ENCODE measurements at regions not wholly inside any gene's neighbourhood (a gene's known extent, or its start where the extent isn't known, plus 50 kb on each side); places are given as distances from the start of the nearest gene placed in this dataset.

GRCh38 chr10:6864142-6864541 is 284.1 kb upstream of the PRKCQ start:
- Histone ChIP-seq H3K4me3 (ENCODE audit: low read length) (no peak overlapping the region), H3K27ac (ENCODE audit: low read depth, low read length) (no peak overlapping the region), H3K4me1 (ENCODE audit: control insufficient read depth, insufficient read depth, low read length) (no peaks in the 10 kb centered on the region), H3K9ac (ENCODE audit: extremely low read depth, low read length, poor library complexity, severe bottlenecking) (no peak overlapping the region), H3K27me3 (ENCODE audit: control insufficient read depth, insufficient read depth, low read length, poor library complexity, severe bottlenecking) (no peaks in the 10 kb centered on the region), H3K36me3 (ENCODE audit: control insufficient read depth, insufficient read depth, low read length) (no peaks in the 10 kb centered on the region), H3K9me3 (ENCODE audit: control insufficient read depth, low read length) (no peaks in the 10 kb centered on the region)
- no peaks in the 10 kb centered on the region for H3K4me1 Mint-ChIP-seq
- no peak for TF ChIP-seq CTCF (conservative IDR thresholded peaks at IDR 0.05)
- WGBS, 2 experiments (ENCODE audit: insufficient coverage in 1 of 2, insufficient read length in 1 of 2): 95 to 96% methylated on average over 6 of the region's 6 CpGs
- no peaks in the 10 kb centered on the region for H3K36me3 Mint-ChIP-seq (ENCODE audit: low read depth)
- H3K27me3 Mint-ChIP-seq (ENCODE audit: insufficient read depth): no peaks in the 10 kb centered on the region
- no peak overlapping the region for H3K4me3 Mint-ChIP-seq
- H3K9me3 Mint-ChIP-seq: peaks cover 5% of the 10 kb centered on the region
- no peak for DNase-seq
- H3K27ac Mint-ChIP-seq: no peak overlapping the region

GRCh38 chr10:6863381-6863780 is 283.3 kb upstream of the PRKCQ start:
- no peak for DNase-seq
- H3K27ac ChIP-seq (ENCODE audit: low read depth, low read length): no peak overlapping the region
- Mint-ChIP-seq H3K4me3 (no peak overlapping the region), H3K27me3 (ENCODE audit: insufficient read depth) (no peaks in the 10 kb centered on the region), H3K9me3 (peaks cover 5% of the 10 kb centered on the region), H3K4me1 (no peaks in the 10 kb centered on the region), H3K36me3 (ENCODE audit: low read depth) (no peaks in the 10 kb centered on the region), H3K27ac (no peak overlapping the region)
- H3K9ac ChIP-seq (ENCODE audit: extremely low read depth, low read length, poor library complexity, severe bottlenecking): no peak overlapping the region
- no peaks in the 10 kb centered on the region for H3K36me3 ChIP-seq (ENCODE audit: control insufficient read depth, insufficient read depth, low read length)
- WGBS, 2 experiments (ENCODE audit: insufficient coverage in 1 of 2, insufficient read length in 1 of 2): 96% methylated on average over 1 of the region's 1 CpG; no CpG with 5 or more reads in 1 of the 2 experiments
- H3K4me1 ChIP-seq (ENCODE audit: control insufficient read depth, insufficient read depth, low read length): no peaks in the 10 kb centered on the region
- no peak for TF ChIP-seq CTCF (conservative IDR thresholded peaks at IDR 0.05)
- no peak overlapping the region for H3K4me3 ChIP-seq (ENCODE audit: low read length)
- no peaks in the 10 kb centered on the region for H3K9me3 ChIP-seq (ENCODE audit: control insufficient read depth, low read length)
- no peaks in the 10 kb centered on the region for H3K27me3 ChIP-seq (ENCODE audit: control insufficient read depth, insufficient read depth, low read length, poor library complexity, severe bottlenecking)

GRCh38 chr10:6850452-6850851 is 270.4 kb upstream of the PRKCQ start:
- no peak overlapping the region for H3K27ac Mint-ChIP-seq
- no peaks in the 10 kb centered on the region for H3K9me3 Mint-ChIP-seq
- H3K27me3 Mint-ChIP-seq (ENCODE audit: insufficient read depth): no peaks in the 10 kb centered on the region
- H3K9ac ChIP-seq (ENCODE audit: extremely low read depth, low read length, poor library complexity, severe bottlenecking): no peak overlapping the region
- no peak for DNase-seq
- no peak for TF ChIP-seq CTCF (conservative IDR thresholded peaks at IDR 0.05)
- no peak overlapping the region for H3K27ac ChIP-seq (ENCODE audit: low read depth, low read length)
- H3K27me3 ChIP-seq (ENCODE audit: control insufficient read depth, insufficient read depth, low read length, poor library complexity, severe bottlenecking): no peaks in the 10 kb centered on the region
- no peaks in the 10 kb centered on the region for H3K36me3 ChIP-seq (ENCODE audit: control insufficient read depth, insufficient read depth, low read length)
- no peaks in the 10 kb centered on the region for H3K4me1 Mint-ChIP-seq
- no peaks in the 10 kb centered on the region for H3K36me3 Mint-ChIP-seq (ENCODE audit: low read depth)
- no peaks in the 10 kb centered on the region for H3K9me3 ChIP-seq (ENCODE audit: control insufficient read depth, low read length)
- H3K4me3 ChIP-seq (ENCODE audit: low read length): no peak overlapping the region
- WGBS, 2 experiments (ENCODE audit: insufficient coverage in 1 of 2, insufficient read length in 1 of 2): 80 to 90% methylated on average over 1 to 3 of the region's 3 CpGs
- no peaks in the 10 kb centered on the region for H3K4me1 ChIP-seq (ENCODE audit: control insufficient read depth, insufficient read depth, low read length)
- no peak overlapping the region for H3K4me3 Mint-ChIP-seq

Measured in endodermal cell (in vitro differentiated cells).